ENCODE measurements at regions not wholly inside any gene's neighbourhood (a gene's known extent, or its start where the extent isn't known, plus 50 kb on each side); places are given as distances from the start of the nearest gene placed in this dataset.

- no peak for DNase-seq (ENCODE audit: low read depth)
Observed at GRCh38 chr5:73339051-73339575, 109.5 kb downstream of the FOXD1 start.

DNA sequence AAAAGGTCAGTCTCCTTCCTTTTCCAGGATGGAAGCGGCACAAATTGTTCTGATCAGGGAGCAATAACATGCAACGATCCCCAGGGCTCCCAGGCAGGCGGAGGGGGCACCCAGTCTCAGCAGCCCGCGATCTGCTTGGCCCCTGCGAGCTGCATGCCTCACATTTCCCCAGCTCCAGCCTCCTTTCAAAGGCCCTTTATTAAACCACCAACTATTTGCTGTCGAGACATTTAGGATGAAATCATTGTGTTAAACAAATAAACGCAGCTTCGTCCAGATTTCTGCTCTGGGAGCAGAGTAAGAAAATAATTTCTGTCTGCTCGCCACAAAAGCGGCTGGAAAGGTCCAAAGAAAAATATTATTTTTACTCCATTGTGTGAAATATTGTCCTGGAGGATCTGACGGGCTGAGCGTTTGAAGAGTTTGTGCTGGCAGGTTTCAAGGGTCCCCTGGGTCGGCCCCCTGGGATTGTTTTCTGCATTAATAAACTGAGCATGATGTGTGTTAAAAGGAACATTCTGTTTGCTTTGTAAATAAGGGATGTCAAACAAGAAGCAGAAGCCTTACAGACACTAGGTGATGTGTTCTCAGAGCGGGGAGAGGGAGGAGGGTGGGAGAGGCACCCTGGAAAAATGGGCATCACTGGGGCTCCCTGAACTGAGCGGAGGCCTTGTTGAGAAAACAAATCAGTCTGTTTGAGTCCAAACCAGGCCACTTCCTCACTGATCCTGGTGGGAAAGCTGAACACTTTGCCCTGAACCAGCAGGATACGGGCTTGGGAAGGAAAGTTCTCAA, 110.1 kb downstream of the FOXD1 start:
- DNase-seq (ENCODE audit: low read depth) = no peak

GRCh38 chr5:73337586-73338255, 110.9 kb downstream of the FOXD1 start:
- no peak for DNase-seq (ENCODE audit: low read depth)

DNA sequence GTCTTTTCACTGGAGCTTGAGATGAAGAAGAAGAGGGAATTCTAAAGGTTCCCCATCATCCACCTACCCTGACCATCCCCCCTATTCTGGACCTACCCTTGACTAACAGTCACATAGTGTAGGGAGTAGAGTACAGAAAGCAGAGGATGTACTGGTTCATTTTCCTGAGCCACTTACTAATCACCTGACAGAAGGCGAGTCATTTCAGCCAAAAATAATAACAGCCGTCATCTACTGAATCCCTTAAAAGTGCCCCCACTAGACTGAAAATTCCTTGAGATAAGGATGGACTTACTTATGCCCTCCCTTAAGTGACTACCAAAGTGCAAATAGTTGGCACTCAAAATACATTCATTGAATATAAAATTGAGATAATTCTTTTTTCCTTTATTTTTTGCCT, 112.2 kb downstream of the FOXD1 start:
- no peak for DNase-seq (ENCODE audit: low read depth)

- DNase-seq (ENCODE audit: low read depth) = no peak
Observed at GRCh38 chr5:73333944-73334703, 114.5 kb downstream of the FOXD1 start.

DNA sequence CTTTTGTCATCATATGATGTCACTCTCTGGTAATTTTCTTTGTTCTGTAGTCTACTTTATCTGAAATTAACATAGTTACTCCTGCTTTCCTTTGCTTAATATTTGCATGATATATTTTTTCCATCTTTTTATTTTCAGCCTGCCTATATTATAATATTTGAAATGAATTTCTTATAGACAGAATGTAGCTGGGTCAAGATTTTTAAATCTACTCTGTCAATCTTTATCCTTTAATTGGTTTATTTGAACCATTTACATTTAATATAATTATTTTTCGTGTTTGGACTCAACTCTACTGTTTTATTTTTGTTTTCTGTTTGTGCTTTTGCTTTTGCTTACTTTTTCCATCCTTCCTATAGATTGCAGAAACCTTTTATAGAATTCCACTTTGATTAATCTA, 118.0 kb downstream of the FOXD1 start:
- no peak for DNase-seq (ENCODE audit: low read depth)

DNA sequence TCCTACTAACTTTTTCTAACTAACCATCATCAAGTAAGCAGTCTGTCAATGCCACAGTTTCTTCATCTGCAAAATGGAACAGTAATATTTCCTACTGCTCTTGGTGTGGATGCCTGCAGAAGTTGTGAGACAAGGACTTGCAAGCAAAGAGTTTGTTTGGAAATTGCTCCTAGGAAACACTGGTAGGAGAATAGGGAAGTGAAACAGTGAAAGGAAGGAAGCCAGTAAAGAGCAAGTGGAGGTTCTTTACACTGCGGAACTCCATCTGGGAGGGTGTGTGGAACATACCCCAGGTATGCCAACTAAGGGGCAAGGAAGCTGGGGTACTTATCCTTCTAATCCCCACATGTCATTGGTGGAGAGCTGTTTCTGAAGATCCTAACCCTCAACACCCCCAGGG, 119.9 kb downstream of the FOXD1 start:
- DNase-seq (ENCODE audit: low read depth) = no peak

DNA sequence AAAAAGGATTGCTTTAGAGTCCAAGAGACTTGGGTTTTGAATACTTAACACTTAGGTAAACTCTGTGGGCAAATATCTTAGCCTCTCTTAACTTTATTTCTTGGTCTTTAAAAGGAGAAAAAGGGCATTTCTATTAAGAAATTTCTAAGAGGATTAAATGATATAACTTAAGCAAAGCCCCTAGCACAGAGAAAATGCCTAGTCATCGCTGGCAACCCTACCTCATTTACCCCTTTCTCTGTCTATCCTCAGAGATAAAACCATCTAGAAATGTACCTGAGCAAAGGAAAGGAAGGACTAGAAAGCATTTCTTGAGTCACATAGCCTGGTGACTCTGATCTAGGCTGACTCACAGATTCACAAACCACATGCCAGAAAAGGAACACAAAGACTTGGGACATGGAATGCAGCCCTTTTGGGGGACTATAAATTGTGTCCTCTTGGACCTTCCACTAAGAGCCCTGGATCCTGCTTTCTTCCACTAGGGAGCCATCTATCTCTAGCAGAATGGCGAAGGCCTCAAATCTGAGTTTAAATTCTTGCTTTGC, 120.6 kb downstream of the FOXD1 start:
- DNase-seq (ENCODE audit: low read depth) = no peak

- DNase-seq (ENCODE audit: low read depth) = no peak
Observed at GRCh38 chr5:73325546-73325945, 123.0 kb downstream of the FOXD1 start.

DNA sequence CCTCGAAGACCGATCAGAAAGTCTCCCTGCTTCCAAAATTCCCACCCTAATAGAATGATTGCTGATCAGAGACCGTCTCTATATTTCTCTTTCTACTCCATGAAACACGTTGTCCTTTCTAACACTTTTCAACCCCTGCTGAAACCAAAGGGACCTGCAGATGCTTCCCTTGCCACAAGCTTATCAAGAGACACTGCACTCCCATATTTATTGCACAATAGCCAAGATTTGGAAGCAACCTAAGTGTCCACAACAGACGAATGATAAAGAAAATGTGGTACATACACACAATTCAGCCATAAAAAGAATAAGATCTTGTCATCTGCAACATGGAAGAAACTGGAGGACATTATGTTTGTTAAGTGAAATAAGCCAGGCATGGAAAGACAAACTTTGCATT, 125.1 kb downstream of the FOXD1 start:
- DNase-seq (ENCODE audit: low read depth) = no peak

DNA sequence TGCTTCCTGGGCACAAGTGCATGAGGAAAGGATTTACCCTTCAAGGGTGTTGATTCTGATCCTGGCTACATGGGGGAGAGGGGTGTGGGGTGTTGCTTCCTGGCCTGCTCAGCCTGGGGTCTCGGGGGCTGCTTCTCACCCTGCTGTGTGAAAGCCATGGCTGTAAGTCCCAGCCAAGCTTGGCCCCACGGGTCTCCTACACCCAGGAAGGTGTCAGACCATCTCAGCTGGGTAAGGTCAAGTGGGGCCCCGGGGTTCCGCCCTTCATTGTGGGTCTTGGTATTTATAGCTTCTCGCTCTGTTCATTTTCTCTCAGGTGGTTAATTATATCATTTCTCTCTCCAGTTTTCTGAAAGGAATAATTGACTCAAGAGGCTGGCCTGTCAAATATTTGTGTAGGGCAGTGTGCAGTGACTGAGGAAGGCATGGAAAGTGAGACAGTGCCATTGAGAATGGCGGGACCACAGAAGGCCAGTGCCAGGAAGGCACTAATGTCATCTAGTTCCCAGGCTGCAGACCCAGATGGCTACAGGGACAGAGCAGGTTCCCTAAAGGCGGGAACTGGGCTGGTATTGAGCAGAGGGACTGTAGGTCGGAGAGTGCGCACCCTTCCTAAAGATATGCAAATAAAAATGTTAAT, 126.0 kb downstream of the FOXD1 start:
- no peak for DNase-seq (ENCODE audit: low read depth)

DNA sequence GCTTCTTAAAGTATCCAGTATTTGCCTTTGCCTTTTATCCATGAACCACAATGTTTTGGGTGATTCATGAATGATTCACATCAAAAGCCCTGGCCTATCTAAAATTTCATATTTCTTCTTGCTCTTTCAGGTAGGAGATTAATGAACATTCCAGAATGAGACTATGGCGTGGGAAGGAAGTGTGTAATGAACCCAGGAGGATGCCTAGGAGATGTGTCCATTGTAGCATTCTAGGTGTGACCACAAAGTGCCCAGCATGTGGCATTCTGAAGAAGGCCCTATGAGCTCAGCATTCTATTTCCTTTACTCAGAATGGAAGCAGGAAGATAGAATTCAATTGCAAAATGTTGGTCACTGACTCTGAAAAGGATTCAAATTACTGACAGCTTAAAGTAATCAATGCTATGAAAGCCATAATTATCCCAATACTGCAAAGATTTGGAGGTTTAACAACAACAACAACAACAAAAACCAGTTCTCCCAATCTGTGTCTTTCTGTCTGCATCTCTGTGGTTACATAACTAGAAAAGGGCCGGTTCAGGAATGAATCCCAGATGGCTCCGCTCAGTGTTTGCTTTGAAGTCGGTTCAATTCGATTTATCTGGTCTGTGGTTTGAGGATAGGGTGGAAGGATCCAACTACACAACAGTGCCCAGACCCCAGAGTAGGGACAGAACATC, 126.7 kb downstream of the FOXD1 start:
- peak; percentile 89 for DNase-seq (ENCODE audit: low read depth)

DNA sequence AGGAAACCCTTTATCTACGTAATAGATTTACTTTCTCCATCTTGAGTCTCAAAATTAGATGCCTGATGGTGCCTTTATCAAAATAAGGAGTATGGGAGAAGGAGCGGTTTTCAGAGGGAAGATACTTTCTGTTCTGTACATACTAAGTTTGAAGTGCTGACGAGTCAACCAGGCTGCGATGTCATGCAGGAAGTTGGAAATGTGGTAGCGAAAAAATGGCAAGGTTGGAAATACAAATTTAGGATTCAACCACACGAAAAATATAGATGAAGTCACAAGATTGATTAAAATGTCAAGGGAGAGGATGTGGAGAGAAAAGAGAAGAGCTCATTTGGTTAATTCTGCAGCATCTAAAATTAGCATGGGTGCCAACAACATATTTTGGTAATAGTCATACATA, 129.5 kb downstream of the FOXD1 start:
- no peak for DNase-seq (ENCODE audit: low read depth)

DNA sequence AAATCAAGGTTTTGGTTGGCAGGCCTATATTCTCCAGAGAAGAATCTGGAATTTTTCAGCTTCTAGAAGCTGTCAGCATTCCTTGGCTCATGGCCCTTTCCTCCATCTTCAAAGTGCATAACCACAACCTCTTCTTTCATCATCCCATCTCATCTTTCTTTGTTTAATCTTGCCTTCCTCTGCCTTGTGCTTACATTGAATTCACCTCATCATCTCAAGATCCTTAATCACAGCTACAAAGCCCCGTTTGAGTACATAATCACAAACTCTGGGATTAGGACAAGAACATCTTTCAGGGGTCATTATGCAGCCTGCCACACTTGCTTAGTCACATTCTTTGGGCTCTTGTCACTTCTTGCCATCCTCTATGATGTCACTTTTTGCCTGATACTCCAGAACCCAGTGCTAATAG, 130.3 kb downstream of the FOXD1 start:
- DNase-seq (ENCODE audit: low read depth) = no peak

DNA sequence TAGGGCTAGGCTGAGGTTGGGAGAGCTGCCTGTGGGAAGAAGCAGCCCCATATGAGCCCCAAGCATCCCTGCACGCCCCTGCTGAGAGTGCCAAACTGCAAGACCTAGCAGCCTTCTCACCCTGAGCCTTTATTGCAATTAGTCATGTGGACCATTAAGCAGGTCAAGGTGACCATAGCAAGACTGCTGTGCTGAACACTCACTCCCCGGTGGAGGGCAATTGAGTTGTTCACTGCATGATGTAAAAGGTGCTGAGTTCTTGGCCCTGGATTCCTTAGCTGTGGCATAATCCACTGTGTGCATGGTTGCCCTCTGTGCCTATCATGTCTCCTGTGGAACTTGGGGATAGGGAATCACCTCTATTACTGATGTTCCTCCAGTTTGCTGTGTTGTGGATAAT, 131.1 kb downstream of the FOXD1 start:
- no peak for DNase-seq (ENCODE audit: low read depth)

DNA sequence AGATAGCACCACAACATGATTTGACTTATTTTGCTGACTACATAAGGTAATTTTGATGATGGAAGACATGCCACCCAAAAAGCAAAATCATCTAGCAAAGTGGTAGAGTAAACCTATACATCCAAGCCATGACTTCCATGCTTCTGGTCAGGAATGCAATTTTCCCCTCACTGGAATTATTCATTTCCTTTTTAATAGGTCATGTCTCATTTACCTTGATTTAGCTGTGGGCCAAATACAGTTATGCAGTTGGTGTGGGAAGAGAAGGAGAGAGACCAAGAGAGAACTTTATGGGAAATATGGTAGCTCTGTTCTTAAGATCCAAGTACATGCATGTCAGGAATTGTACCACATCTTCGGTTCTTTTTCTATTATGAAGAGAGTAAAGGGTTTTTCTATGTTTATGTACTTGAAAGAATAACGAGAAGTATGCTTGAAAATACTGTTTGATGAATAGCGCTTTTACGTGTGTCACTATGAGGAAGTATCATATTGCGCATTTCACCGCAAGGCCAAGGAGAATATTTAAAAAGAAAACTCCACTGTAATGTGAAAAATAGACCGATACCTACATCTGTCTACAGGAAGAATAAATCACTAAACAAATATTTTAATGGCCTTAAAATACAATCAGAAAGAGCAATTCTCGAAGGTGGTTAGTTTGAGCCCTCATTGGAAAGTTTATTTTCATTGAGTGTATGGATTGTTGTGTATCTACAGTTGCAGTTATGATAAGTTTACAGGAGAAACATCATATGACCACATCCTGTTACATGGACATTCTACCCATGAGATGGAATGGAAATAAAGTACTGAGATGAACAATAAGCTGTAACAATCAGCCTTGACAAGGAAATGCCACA, 134.0 kb downstream of the FOXD1 start:
- no peak for DNase-seq (ENCODE audit: low read depth)

DNA sequence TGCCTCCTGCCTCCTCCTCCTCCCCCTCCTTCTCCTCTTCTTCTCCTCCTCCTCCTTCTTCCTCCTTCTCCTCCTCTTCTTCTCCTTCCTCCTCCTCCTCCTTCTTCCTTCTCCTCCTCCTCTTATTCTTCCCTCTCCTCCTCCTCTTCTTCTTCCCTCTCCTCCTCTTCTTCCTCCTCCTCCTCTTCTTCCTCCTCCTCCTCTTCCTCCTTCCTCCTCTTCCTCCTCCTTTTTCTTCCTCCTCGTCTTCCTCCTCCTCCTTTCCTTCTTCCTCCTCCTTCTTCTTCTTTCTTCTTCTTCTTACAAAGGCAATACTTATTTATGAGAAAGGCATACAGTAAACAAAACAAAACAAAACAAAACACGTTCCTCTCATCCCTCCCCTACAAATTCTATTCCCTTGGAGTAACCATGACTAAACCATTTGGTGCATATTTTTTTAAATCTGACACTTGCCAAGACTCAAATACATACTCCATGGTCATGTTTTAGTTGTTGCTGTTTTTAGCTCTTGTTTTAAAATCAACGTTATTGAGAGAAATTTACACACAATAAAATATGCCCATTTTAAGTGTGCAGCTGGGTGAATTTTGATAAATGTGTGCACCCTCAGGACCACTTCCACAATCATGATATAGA, 135.6 kb downstream of the FOXD1 start:
- no peak for DNase-seq (ENCODE audit: low read depth)

DNA sequence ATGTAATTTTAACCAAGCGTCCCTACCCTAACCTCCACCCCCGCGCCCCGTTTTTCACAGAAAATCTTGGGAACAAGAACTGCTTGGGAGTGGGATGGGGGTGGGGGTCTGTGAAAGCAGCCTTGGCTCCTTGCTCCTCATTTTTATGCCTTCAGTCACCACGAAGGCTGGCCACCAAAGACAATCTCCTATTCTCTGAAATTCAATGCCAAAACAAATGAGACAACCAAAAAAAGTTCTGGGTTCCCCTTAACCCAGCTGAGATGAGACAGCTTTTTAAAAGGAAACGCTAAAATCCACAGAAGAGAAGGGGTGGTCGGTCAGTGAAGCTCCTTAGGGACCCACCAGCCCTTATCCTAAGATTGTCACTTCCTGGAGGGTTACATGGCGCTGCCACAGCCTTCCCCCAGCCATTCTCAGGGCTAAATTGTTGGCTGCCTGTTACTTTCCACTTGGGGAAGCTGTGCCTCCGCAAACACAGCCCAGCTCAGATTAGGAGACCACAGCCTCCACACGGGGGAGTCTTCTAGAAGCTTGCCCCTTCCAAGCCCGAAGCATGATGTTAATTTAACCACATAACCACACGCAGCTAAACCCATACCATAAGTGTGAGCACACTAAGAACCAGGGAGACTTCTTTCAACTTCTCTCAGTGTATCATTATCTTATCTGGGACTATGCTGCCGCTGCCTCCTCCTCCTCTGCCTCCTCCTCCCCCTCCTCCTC, 136.3 kb downstream of the FOXD1 start:
- peak; percentile 64 for DNase-seq (ENCODE audit: low read depth)
